NOMO-1 treated with DMSO at 0.1 percent for 48 hours (cell line): ENCODE measurements at regions not wholly inside any gene's neighbourhood (a gene's known extent, or its start where the extent isn't known, plus 50 kb on each side); places are given as distances from the start of the nearest gene placed in this dataset.
"Not testable (repeated sequence)": the region's sequence is repeated elsewhere in the genome, so short reads cannot be mapped to it uniquely, and the experiment has no call there.

Experiments
- DNase-seq: peaks from one replicate; lab custom pipeline; 2025; ENCODE audit not compliant: unreplicated experiment; lab: John Stamatoyannopoulos, UW

DNA sequence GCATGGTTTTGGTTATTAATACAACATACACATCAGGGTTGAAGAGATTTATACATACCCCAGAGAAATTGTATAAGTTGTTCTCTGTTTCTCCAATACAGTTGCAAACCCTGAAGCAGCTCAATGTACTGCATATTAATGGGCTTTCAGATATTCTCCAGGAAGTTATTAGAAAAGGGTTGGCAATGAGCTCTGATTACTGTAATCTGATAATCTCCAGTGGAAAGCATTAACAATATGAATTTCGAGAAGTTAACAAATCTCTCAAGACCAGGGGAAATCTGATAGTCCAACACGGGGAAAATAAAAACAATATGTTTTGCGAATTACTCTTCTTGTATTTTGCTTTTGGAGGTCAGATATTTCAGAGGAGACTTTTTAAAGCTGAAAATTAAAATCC, 950.1 kb downstream of the TBL1XR1 start:
- DNase-seq: no peak

- DNase-seq: no peak
Measured at GRCh38 chr3:176219970-176220369, 977.3 kb downstream of the TBL1XR1 start.

GRCh38 chr3:176214758-176215157, 982.5 kb downstream of the TBL1XR1 start:
- no peak for DNase-seq

- not testable (repeated sequence) for DNase-seq
Measured at GRCh38 chr3:176213314-176213713, 984.0 kb downstream of the TBL1XR1 start.

- no peak for DNase-seq
Measured at GRCh38 chr3:176208915-176209314, 988.4 kb downstream of the TBL1XR1 start.

GRCh38 chr3:176208283-176208682, 989.0 kb downstream of the TBL1XR1 start:
- DNase-seq: no peak

- no peak for DNase-seq
Measured at GRCh38 chr3:176206809-176207208, 990.5 kb downstream of the TBL1XR1 start.

GRCh38 chr3:176202652-176203051, 994.6 kb downstream of the TBL1XR1 start:
- no peak for DNase-seq

DNA sequence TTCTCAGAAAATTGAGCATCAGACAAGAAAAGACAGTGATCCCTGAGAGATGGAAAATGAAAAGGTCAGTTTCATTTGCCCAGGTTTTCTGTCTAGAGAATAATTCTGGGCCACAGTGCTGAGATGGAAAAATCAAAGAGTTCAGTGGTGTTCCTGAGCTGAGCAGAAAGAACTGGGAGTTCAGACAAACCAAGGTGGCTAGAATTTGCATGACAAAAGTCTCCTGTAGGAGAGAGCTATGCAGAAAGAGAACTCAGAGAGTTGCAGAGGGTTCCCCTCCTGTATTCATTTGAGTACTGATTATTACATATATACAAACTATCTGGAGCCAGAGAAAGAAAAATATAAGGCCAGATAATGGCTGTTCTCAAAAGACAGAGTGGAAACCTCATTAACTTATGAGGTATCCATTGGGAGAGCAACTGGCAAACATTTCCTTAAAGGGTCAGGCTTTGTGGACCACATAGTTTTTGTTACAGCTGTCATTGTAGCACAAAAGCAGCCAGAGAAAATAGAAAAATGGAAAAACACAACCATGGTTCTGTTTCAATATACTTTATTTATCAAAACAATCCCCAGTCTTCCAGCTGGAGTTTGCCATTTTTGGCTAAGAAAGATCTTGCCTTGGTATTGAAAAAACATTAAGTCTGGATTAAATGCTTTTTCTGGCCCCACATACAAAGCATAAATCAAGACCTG, 1004.1 kb downstream of the TBL1XR1 start:
- no peak for DNase-seq

- no peak for DNase-seq
Measured at GRCh38 chr3:176190755-176191154, 1006.5 kb downstream of the TBL1XR1 start.

- DNase-seq: no peak
Measured at GRCh38 chr3:176183181-176183580, 1014.1 kb downstream of the TBL1XR1 start.

DNA sequence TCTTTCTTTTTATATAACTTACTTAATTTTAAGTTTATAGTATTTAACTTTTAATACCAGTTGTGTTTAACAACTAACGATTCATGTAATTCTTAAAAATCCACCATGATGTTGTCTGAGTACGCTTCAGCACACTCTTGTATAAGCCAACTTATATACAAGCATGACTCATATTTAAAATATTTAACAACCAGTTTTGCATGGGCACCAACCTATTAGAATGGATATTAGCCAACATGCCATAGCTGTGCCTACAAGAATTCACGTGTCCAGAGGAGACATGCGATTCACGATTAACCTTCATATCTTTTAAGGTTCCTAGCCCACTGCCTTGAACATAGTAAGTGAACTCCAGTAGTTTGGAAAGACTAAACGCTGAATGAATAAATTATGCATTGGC, 1023.2 kb downstream of the TBL1XR1 start:
- DNase-seq: no peak

DNA sequence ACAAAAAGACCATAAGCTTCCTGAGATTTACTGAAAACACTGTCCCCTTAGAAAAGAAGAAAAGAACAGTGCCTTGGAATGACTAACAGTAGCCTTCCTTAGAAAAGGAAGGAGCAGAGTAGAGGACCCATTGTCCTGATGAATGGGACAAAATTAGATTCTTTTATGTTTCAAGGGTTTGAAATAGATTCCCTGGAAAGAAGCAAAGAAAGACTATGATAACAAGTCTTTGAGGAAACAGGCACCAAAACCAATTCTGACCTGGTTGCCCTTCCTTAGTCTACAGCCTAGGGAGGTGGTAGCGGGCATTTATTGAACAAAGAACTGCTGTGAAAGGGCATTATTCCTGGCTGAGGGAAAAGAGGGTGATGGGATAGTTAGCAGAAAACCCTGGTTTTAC, 1024.8 kb downstream of the TBL1XR1 start:
- DNase-seq: no peak

- DNase-seq: no peak
Measured at GRCh38 chr3:176167272-176167671, 1030.0 kb downstream of the TBL1XR1 start.

- no peak for DNase-seq
Measured at GRCh38 chr3:176160997-176161396, 1036.3 kb downstream of the TBL1XR1 start.

DNA sequence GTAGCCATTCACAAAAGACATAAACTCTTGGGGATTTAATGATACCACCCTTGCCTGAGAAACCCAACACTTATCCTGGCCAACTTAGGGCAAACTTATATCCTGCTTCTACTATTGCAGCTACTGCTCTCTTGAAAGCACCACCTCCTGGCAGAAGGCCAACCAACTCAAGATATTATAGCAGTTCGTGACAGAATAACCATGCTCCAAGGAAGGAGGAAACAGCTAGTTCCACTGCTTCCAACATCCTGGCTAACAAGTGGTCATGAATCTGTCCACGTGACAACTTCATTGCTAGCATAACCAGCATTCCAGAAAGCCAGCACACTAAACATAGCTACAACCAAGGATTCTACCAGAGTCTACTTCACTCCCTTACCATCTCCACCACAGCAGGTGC, 1037.5 kb downstream of the TBL1XR1 start:
- DNase-seq: no peak

GRCh38 chr3:176155012-176155411, 1042.3 kb downstream of the TBL1XR1 start:
- DNase-seq: no peak

- DNase-seq: no peak
Measured at GRCh38 chr3:176149567-176149966, 1047.7 kb downstream of the TBL1XR1 start.

- DNase-seq: no peak
Measured at GRCh38 chr3:176147251-176147650, 1050.0 kb downstream of the TBL1XR1 start.

- no peak for DNase-seq
Measured at GRCh38 chr3:176141837-176142236, 1055.4 kb downstream of the TBL1XR1 start.

DNA sequence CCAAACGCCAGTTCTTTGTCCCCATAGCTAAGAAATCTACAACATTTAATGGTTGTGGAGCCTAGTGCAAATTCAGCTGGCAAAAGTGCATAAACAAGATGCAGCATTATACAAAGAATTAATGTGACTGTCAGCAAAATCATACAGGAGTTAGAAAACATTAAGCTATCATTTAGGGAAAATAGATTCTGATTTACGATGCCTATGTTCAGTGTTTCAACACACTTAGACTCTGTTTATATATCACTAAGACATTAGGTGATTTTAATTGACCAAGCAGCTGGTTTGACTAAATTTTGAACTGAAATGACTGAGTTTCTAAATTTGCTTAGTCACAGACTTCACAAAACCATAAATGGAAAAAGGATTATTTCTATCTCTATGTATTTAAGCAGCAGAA, 1076.8 kb downstream of the TBL1XR1 start:
- DNase-seq: no peak

- no peak for DNase-seq
Measured at GRCh38 chr3:176119826-176120225, 1077.5 kb downstream of the TBL1XR1 start.

GRCh38 chr3:176106380-176106779, 1090.9 kb downstream of the TBL1XR1 start:
- no peak for DNase-seq
